COLO668 (cell line): ENCODE measurements at regions not wholly inside any gene's neighbourhood (a gene's known extent, or its start where the extent isn't known, plus 50 kb on each side); places are given as distances from the start of the nearest gene placed in this dataset.

Experiments used
- DNase-seq: peaks from one replicate; lab custom pipeline; 2025; ENCODE audit not compliant: unreplicated experiment; lab: John Stamatoyannopoulos, UW

DNA sequence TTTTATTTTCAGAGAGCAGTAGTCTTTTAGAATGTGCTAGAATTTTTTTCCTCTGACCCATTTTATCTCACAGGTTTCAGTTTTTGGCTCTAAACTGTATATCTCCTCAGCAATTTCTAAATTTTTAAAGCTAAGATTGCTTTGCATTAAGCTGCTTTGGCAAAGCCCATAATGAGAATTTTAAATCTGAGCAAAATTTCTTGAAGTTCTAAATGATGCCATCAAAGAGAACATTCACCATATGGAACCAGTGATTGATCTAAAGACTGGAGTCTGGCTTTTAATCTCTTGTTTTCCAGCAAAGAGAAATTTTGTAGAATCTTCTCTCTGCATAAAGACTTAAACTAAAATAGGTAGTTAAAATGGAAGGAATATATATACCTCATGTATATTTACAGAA lies 313.6 kb downstream of the TBC1D32 start:
- no peak for DNase-seq

DNA sequence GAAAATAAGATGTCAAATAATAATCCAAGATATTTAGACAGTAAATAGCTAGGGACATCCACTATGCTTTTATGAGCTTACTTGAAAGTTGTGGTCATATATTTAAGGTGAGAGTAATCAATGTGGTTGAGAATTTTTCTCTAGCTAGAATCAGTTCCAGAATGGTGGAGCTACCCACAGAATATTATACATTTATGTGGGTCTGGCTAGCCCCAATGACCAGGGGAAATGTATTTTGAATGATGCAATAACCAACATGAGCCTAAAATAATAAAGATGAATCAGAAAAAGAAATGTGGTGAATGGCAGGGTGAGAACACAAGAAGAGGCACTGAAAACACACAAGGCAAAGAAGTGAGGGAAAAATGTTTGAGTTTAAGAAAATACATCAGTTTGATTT lies 325.7 kb downstream of the TBC1D32 start:
- no peak for DNase-seq

DNA sequence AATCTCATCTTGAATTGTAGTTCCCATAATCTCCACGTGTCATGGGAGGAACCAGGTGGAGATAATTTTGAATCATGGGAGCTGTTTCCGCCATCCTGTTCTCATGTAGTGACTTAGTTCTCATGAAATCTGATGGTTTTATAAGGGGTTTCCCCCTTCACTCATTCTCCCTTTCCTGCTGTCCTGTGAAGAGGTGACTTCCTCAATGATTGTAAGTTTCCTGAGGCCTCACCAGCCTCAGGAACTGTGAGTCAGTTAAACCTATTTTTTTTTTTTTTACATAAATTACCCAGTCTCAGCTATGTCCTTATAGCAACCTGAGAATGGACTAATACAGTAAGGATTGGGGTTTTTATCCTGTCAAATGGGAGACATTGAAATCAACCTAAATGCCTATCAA lies 328.3 kb downstream of the TBC1D32 start:
- DNase-seq: no peak

- DNase-seq: no peak
These were observed 333.9 kb downstream of the TBC1D32 start for GRCh38 chr6:121000381-121000780.

- no peak for DNase-seq
These were observed 337.9 kb downstream of the TBC1D32 start for GRCh38 chr6:120996340-120996739.

DNA sequence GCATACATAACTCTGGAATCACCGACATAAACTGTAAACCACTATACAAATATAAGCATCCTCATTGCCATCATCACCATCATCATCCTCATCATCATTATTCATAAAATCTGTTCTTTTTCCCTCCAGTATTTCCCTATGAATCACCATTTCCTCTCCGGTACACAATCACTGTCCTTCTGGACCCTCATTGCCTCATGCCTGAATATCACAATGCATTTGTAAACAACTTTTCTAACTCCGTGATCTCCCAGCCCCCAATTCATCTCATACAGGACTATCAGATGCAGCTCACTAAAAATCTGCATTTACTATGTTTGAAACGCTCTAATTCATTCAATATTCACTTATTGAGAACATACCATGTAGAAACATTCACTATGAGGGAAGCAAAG lies 339.7 kb downstream of the TBC1D32 start:
- no peak for DNase-seq

GRCh38 chr6:120993929-120994572 lies 340.2 kb downstream of the TBC1D32 start:
- no peak for DNase-seq

DNA sequence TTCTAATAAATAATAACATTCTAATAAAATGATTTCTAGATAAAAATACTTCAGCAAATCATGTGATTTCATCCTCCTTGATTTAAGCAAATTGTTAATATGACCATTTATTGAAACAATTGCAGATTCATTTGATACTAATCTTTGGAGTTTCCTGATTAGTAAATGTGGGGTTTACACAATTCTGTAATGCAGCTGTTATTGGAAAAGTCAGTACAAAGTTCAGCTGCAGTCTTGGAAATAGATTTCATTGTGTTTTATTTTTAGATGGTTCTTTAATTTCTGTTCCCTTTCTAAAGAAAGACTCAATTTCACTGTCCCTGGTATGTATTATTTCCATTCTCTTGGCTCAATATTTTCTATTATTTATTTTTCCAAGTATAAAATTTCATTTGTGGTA lies 342.0 kb downstream of the TBC1D32 start:
- DNase-seq: no peak

- DNase-seq: no peak
These were observed 343.4 kb downstream of the TBC1D32 start for GRCh38 chr6:120990866-120991265.

GRCh38 chr6:120981835-120982234 lies 352.4 kb downstream of the TBC1D32 start:
- DNase-seq: no peak

- DNase-seq: no peak
These were observed 368.0 kb downstream of the TBC1D32 start for GRCh38 chr6:120966321-120966720.

GRCh38 chr6:120965814-120966213 lies 368.5 kb downstream of the TBC1D32 start:
- no peak for DNase-seq

DNA sequence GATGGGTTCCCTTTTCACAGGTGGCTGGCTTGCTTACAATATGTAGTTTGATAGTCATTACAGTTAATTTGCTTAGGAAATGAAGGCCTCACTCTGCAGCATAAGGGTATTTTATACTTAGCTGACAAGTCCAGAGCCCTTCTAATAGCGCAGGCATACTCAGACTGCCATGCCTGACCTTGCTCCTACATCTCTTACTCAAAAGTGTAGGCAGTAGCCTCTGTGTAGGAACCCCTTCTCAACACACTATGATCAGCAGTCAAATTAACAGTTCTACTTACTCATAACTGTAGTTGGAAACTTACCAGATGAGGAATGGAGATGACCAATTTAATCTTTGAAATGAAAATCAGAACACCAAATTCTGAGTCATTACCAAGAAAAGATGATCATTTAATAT lies 373.5 kb downstream of the TBC1D32 start:
- no peak for DNase-seq

DNA sequence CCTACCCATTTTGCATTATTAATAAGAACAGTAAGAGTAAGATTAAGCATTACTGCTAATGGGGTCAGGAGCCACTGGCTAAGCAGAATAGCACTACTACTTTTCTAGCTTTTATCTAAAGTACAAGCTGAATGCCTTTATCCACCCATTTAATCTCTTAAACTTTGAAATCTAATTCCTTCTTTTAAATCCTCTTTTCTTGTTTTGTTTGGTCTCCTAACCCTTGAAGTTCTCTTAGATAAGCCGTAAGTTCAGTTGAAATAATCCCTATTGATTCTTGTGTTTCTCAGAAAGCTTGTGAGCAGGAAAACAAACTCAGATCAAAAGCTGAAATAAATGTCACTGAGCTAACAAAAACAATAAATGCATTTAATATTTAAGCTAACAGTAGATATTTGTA lies 380.2 kb downstream of the TBC1D32 start:
- DNase-seq: no peak

DNA sequence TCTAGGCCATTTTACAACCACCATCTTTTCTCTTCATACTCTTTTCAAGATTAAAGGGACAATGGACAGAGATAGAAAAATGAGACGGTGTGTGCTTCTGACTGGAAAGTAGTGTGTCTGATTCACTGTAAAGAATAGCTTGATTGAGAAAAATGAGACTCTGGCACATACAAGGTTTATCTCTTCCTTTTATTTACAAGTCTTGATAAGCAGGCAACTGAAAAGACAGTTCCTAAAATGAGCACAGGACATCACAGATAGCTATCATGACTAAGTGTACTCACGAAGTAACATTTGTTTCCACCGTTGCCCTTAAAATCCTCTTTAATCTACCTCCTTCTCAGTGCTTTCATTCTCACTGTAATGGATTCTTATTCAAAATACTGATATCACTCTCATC lies 383.0 kb downstream of the TBC1D32 start:
- no peak for DNase-seq

- DNase-seq: no peak
These were observed 387.2 kb downstream of the TBC1D32 start for GRCh38 chr6:120947111-120947510.

GRCh38 chr6:120945905-120946594 lies 388.2 kb downstream of the TBC1D32 start:
- DNase-seq: no peak

DNA sequence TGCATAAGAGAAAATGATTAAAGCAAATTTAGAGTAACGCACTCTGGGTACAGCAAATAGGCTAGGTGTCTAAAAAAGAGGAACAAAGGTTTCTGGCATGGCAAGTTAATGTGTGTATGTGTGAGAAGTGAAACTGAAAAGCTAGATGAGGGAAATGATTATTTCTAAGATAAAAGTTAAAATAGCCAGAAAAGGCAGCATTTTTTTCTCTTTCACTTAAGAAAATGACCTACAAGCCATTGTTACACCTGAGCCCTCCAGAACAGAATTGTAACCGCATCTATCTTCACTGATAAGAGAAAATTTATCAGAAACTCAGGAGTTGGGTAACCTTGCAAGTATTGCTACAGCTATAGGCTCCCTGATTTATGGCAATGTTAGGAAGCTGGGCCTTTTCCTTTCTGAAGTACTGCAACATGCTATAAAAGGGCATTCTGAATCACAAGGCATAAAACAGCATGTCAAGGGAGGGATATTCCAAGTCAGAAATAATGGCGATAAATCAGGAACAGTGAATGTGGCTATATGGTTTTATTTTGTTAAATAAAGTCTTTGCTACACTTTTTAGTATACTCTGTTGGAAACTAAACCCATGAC lies 395.3 kb downstream of the TBC1D32 start:
- no peak for DNase-seq

GRCh38 chr6:120938164-120938875 lies 396.0 kb downstream of the TBC1D32 start:
- DNase-seq: no peak

DNA sequence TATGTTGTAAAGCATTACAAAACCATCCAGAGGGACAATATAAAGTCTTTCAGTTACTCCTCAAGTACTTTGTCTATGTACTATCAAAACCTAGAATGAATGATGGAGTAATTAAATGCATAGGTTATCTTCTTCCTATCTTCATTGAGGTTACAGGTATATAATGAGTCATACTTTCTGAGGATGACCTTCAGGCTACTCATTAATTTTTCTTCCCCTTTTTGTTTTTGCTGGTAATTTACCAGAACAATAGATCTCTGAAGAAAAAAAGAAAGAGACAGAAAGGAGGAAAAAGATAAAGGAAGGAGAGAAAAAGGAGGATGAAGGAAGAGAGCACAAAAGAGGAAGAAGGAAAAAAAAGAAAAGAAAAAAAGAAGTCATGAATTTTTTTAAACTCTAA lies 398.4 kb downstream of the TBC1D32 start:
- no peak for DNase-seq

GRCh38 chr6:120935016-120935415 lies 399.3 kb downstream of the TBC1D32 start:
- no peak for DNase-seq
